ENCODE measurements at regions not wholly inside any gene's neighbourhood (a gene's known extent, or its start where the extent isn't known, plus 50 kb on each side); places are given as distances from the start of the nearest gene placed in this dataset.

GRCh38 chr6:167711211-167711610 is 115.5 kb upstream of the AFDN start:
- no peak for DNase-seq

- DNase-seq = no peak
Measured at GRCh38 chr6:167711768-167712730, 114.7 kb upstream of the AFDN start.

GRCh38 chr6:167712731-167713475 is 113.8 kb upstream of the AFDN start:
- no peak for DNase-seq

- no peak for DNase-seq
Measured at GRCh38 chr6:167714152-167714551, 112.6 kb upstream of the AFDN start.

- no peak for DNase-seq
Measured at GRCh38 chr6:167717455-167717854, 109.3 kb upstream of the AFDN start.

GRCh38 chr6:167717867-167718266 is 108.8 kb upstream of the AFDN start:
- no peak for DNase-seq

GRCh38 chr6:167719920-167720319 is 106.8 kb upstream of the AFDN start:
- DNase-seq = no peak

- no peak for DNase-seq
Measured at GRCh38 chr6:167720456-167721285, 106.0 kb upstream of the AFDN start.

- no peak for DNase-seq
Measured at GRCh38 chr6:167721291-167721690, 105.4 kb upstream of the AFDN start.

GRCh38 chr6:167722634-167723309 is 103.9 kb upstream of the AFDN start:
- no peak for DNase-seq

GRCh38 chr6:167726043-167726621 is 100.6 kb upstream of the AFDN start:
- DNase-seq = no peak

- DNase-seq = no peak
Measured at GRCh38 chr6:167730441-167730840, 96.3 kb upstream of the AFDN start.

GRCh38 chr6:167731216-167731615 is 95.5 kb upstream of the AFDN start:
- DNase-seq = no peak

- no peak for DNase-seq
Measured at GRCh38 chr6:167731731-167732422, 94.8 kb upstream of the AFDN start.

- DNase-seq = no peak
Measured at GRCh38 chr6:167733740-167734661, 92.7 kb upstream of the AFDN start.

GRCh38 chr6:167734662-167735083 is 92.0 kb upstream of the AFDN start:
- no peak for DNase-seq

- DNase-seq = no peak
Measured at GRCh38 chr6:167735084-167735950, 91.4 kb upstream of the AFDN start.

- no peak for DNase-seq
Measured at GRCh38 chr6:167735951-167736288, 90.8 kb upstream of the AFDN start.

- DNase-seq = no peak
Measured at GRCh38 chr6:167736486-167737204, 90.1 kb upstream of the AFDN start.

All from retina (tissue), 1 donor.